ENCODE measurements at regions not wholly inside any gene's neighbourhood (a gene's known extent, or its start where the extent isn't known, plus 50 kb on each side); places are given as distances from the start of the nearest gene placed in this dataset.

DNA sequence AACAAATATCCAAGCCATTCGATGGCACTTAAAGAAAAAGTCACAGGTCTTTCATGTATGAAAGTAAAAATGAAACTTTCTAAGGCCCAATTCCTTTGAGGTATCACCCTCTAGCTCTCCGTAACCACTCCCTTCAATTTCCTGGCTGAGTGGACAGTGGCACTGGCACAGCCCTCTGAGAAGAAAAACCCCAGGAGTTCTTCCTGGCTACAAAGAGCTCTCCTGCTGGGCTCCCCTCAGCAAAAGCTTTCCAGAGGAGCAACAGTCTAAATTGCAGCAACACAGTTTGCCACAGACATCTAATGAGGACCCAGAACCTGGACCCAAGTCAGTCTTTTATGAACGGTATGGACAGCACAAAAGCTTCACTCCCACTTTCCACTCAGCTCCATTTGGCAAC lies 71.8 kb downstream of the FUNDC1 start:
- no peak for DNase-seq (ENCODE audit: low read depth in 2 of 3, low spot score in 2 of 3)

DNA sequence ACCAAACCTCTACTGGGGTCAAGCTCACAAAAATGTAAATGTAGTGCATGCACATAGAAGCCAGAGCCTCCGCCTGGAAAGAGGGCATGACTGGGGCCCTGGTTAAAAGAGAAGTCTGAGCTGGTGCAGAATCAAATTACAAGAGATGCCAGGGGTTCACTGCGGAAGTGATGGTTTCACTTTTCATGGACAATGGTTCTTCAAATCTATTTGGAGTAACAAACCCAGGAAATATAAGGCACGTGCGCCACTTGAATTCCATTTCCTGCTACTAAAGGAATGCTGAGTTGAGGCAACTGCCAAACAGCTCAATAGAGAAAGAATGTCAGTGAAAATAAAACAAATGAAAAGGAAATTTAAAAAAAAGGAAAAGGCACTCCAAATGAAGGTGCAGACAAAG lies 79.8 kb downstream of the FUNDC1 start:
- DNase-seq (ENCODE audit: low read depth in 2 of 3, low spot score in 2 of 3): no peak

GRCh38 chrX:44459501-44459900 lies 83.2 kb downstream of the FUNDC1 start:
- no peak for DNase-seq (ENCODE audit: low read depth in 2 of 3, low spot score in 2 of 3)

- DNase-seq (ENCODE audit: low read depth in 2 of 3, low spot score in 2 of 3): no peak
Observed at GRCh38 chrX:44456685-44457084, 86.0 kb downstream of the FUNDC1 start.

DNA sequence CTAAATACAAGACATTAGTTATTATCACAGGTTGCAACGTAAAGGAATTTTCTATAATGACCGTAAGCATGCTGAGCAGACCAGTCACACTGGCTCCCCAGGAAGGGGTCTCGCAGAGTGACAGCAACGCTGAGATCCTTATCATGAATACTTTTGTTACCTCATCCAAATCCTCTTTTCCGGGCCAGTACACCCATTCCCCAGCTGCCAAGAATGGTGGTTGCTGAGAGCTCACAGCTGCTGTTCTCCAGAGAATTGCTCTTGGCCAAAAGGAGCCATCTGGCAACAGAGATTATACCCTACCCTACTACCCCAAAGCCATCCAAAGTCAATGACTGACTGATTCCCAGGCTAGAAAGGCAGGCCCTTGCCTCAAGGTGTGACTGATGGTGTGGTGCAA lies 91.6 kb downstream of the FUNDC1 start:
- no peak for DNase-seq (ENCODE audit: low read depth in 2 of 3, low spot score in 2 of 3)

- DNase-seq (ENCODE audit: low read depth in 2 of 3, low spot score in 2 of 3): no peak
Observed at GRCh38 chrX:44447214-44447613, 95.4 kb downstream of the FUNDC1 start.

DNA sequence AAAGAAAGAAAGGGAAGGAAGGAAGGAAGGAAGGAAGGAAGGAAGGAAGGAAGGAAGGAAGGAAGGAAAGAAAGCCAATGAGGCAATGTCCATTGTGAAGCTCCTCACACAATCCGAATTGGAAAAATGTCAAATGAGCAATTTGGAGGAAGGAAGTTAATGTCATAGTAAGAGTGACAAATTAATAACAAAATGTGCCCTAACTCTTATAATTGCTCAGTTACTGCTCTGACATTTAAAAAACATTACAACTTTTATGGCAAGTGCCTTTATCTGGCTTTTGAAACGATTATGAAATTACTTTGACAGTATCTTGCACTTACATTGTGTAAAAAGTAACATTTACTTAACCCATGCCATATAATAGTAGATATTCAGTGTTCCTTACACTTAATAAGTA lies 96.5 kb upstream of the EFHC2 start:
- no peak for DNase-seq (ENCODE audit: low read depth in 2 of 3, low spot score in 2 of 3)

- DNase-seq (ENCODE audit: low read depth in 2 of 3, low spot score in 2 of 3): no peak
Observed at GRCh38 chrX:44439242-44439794, 95.8 kb upstream of the EFHC2 start.

DNA sequence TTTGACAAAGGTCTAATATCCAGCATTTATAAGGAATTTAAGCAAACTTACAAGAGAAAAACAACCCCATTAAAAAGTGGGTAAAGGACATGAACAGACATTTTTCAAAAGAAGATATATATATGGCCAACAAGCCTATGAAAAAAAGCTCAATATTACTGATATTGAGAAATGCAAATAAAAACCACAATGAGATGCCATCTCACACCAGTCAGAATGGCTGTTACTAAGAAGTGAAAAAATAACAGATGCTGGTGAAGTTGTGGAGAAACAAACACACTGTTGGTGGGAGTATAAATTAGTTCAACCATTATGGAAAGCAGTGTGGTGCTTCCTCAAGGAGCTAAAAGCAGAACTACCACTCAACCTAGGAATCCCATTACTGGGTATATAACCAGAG lies 91.6 kb upstream of the EFHC2 start:
- no peak for DNase-seq (ENCODE audit: low read depth in 2 of 3, low spot score in 2 of 3)

DNA sequence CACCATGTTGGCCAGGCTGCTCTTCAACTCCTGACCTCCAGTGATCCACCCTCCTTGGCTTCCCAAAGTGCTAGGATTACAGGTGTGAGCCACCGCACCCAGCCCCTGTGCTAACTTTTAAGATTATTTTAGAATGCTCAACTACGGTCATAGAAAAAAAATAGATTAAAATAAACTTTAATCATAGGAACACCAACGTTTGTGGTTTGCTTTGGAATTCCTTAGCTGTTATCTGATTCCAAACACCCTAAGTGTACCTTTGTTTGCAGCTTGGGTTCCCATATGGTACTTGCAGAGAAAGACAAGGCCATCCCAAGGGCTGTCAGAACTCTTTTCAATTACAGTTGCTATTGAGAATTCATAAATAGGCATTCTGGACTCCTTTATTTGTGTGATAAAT lies 90.1 kb upstream of the EFHC2 start:
- no peak for DNase-seq (ENCODE audit: low read depth in 2 of 3, low spot score in 2 of 3)

GRCh38 chrX:44432641-44433040 lies 89.2 kb upstream of the EFHC2 start:
- no peak for DNase-seq (ENCODE audit: low read depth in 2 of 3, low spot score in 2 of 3)

- DNase-seq (ENCODE audit: low read depth in 2 of 3, low spot score in 2 of 3): no peak
Observed at GRCh38 chrX:44431194-44431593, 87.7 kb upstream of the EFHC2 start.

DNA sequence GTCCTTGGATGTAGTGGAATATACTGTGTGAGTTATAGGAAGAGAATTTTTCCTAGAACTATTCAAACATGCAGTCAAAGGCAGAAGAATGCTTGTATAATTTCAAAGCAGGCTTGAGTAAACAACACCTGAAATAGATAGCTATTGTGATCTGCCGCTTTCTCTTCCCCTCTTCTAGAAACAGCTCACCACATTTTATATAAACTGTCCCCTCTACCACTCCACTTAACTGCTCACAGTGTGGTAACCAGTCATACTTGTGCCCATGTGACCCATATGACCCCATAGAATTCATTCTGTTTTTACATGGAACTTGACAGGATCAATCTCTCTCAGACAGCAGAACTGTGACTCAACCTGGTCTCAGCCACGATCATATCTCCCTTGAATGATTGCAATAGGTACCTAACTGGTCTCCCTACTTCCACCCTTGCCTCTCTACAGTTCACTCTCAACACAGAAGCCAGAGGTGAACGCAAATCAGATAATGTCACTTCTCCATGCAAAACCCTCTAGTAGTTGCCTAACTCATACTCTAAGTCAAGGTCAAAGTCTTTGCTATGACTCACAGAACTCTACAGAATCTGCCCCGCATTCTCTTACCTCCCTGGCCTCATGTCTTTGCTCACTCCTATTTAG lies 85.6 kb upstream of the EFHC2 start:
- DNase-seq (ENCODE audit: low read depth in 2 of 3, low spot score in 2 of 3): no peak

- DNase-seq (ENCODE audit: low read depth in 2 of 3, low spot score in 2 of 3): no peak
Observed at GRCh38 chrX:44422631-44423030, 79.2 kb upstream of the EFHC2 start.

DNA sequence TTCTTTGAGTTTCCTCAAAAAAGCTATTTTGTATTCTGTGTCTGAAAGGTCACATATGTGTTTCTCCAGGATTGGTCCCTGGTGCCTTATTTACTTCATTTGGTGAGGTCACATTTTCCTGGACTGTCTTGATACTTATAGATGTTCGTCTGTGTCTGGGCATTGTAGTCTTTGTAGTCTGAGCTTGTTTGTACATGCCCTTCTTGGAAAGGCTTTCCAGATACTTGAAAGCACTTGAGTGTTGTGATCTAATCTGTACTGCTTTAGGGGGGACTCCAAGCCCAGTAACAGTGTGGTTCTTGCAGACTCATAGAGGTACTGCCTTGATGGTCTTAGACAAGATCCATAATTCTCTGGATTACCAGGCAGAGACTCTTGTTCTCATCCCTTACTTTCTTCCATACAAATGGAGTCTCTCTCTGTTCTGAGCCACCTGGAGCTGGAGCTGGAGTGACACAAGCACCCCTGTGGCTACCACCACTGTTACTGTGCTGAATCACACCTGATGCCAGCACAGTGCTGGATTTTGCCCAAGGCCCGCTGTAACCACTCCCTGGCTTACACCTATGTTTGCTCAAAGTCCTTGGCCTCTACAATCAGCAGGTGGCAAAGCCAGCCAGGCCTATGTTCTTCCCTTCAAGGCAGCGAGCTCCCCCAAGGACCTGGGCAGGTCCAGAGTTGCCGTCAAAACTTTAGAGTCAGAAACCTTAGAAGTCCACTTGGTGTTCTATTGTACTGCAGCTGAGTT lies 72.3 kb upstream of the EFHC2 start:
- no peak for DNase-seq (ENCODE audit: low read depth in 2 of 3, low spot score in 2 of 3)

- no peak for DNase-seq (ENCODE audit: low read depth in 2 of 3, low spot score in 2 of 3)
Observed at GRCh38 chrX:44401151-44401550, 57.7 kb upstream of the EFHC2 start.

DNA sequence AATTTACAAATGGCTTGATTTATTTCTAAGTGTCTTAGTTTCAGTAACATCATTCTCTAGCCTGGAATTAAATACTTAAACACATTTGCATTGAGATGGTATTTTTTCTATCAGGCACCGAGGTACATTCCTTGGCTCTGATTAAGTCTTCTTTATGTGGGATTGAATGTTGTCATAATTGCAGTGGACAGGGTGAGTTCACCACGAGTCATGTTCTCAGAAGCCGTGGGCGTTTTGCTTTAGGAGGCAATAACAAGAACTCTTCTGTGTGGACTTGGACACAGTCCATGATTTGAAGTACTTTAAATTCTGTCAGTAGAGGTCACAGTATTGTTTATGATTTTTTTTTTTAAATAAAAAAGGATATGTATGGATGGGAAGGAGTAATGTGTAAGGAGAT lies 57.1 kb upstream of the EFHC2 start:
- DNase-seq (ENCODE audit: low read depth in 2 of 3, low spot score in 2 of 3): peak in 1 of 3 experiments; percentile 0

- DNase-seq (ENCODE audit: low read depth in 2 of 3, low spot score in 2 of 3): no peak
Observed at GRCh38 chrX:44400161-44400560, 56.7 kb upstream of the EFHC2 start.

All from activated CD8-positive, alpha-beta memory T cell treated with anti-CD3 and anti-CD28 coated beads for 48 hours (primary cell).